Cardiac fibroblast (primary cell): ENCODE measurements at regions not wholly inside any gene's neighbourhood (a gene's known extent, or its start where the extent isn't known, plus 50 kb on each side); places are given as distances from the start of the nearest gene placed in this dataset.

ENCODE experiments used
- DNase-seq, 2 donors: peaks; one replicate each; pipeline versions ENCODE4 v3.0.0 to v3.0.0-alpha.2; 2010; ENCODE audit warnings: low read depth in 2 of 2
- H3K4me3 ChIP-seq, 2 donors: replicated peaks in 1 of 2; 1 replicate in 1 of 2; 2 replicates in 1 of 2; pipeline ENCODE4 v1.5.1; 2011; ENCODE audit warnings: low read depth in 2 of 2, low read length in 2 of 2, mild to moderate bottlenecking in 2 of 2, moderate library complexity in 1 of 2
- CTCF ChIP-seq: IDR thresholded peaks from one replicate; pipeline ENCODE4 v1.5.1; 2011; ENCODE audit warnings: low read depth, mild to moderate bottlenecking, low read length, inconsistent platforms

- no peak for TF ChIP-seq CTCF
- no peak overlapping the region for H3K4me3 ChIP-seq
- DNase-seq = no peak
Observed at GRCh38 chr3:87979527-87979926, 79.3 kb downstream of the CGGBP1 start.

- no peak overlapping the region for H3K4me3 ChIP-seq
- no peak for TF ChIP-seq CTCF
Observed at GRCh38 chr3:87977765-87978164, 81.0 kb downstream of the CGGBP1 start.

DNA sequence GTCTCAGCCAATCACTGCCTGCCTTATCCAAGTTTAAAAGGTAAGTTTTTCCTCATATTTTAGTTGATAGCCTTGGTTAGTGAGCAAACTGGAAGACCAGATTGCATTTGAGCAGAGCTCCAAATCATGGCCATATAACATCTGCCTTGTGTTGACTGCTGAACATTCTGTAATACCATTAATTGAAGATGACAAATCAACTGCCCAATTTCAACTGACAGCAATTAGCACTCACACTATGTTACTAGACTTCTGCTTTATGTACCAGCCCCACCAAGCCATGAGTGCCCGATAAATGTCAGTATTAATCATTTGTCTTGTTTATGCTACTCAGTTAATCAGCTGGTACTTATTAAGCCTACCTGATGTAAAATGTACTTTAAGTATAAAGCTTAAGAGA is 83.1 kb downstream of the CGGBP1 start:
- H3K4me3 ChIP-seq = no peak overlapping the region
- TF ChIP-seq CTCF = no peak
- no peak for DNase-seq

More at GRCh38 chr3:87977765-87978164, 81.0 kb downstream of the CGGBP1 start:
- no peak for DNase-seq

DNA sequence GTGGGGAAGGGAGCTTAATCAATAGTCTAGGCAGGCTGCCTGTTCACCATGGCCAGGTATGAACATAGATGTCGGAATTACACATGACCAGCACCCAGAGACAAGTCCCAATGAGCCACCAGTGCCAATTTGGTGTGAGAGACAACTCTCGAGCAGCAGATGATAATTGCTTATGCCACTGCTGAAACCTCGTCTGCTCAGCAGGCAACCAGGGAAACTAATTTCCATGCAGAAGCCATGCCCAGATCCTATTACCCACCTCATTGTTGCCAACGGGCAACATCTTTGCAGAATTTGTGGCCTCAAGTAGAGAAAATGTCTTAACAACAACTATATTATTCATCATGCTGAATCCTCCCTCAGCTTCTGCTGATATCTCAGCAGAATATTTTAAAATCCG is 84.9 kb downstream of the CGGBP1 start:
- TF ChIP-seq CTCF = no peak
- DNase-seq = no peak
- no peak overlapping the region for H3K4me3 ChIP-seq

DNA sequence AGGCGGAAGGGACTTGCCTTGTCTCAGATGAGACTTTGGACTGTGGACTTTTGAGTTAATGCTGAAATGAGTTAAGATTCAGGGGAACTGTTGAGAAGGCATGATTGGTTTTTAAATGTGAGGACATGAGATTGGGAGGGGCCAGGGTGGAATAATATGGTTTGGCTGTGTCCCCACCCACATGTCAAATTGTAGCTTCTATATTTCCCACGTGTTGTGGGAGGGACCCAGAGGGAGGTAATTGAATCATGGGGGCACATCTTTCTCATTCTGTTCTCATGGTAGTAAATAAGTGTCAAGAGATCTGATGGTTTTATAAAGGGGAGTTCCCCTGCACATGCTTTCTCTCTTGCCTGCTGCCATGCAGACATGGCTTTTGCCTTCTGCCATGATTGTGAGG is 89.2 kb downstream of the CGGBP1 start:
- DNase-seq = no peak
- H3K4me3 ChIP-seq = no peak overlapping the region
- TF ChIP-seq CTCF = no peak

DNA sequence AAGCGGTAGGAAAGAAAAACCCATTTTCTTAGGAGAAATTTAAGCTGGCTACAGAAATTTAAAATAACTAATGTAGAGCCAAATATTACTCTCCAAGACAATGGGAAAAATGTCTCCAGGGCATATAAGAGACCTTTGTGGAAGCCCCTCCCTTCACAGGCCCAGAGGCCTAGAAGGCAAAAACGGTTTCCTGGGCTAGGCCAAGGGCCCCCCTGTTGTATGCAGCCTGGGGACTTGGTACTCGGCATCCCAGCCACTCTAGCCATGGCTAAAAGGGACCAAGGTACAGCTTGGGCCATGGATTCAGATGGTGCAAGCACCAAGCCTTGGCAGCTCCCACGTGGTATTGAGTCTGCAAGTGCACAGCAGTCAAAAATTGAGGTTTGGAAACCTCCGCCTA is 90.1 kb downstream of the CGGBP1 start:
- TF ChIP-seq CTCF = no peak

DNA sequence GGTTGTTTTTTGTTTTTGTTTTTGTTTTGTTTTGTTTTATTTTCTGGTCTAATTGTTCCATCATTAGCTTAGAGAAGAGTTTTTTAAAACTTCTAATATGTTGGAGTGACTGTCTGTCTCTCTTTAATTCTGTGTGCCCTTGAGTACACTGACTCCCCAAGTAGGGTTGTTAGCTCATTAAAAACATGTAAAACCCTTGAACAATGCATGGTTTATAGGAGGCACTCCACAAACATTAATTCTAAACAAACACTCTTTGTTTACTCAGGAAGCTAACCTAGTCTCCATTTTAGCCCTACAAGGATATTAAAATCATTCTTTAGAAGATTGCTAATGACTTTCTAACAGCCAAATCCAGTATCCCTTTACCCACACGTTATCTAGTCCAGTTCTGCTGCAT is 100.5 kb downstream of the CGGBP1 start:
- H3K4me3 ChIP-seq = no peak overlapping the region
- DNase-seq = no peak
- TF ChIP-seq CTCF = no peak

More for the DNA sequence above, 90.1 kb downstream of the CGGBP1 start:
- DNase-seq = no peak
- H3K4me3 ChIP-seq = no peak overlapping the region
